Stimulated activated CD4-positive, alpha-beta T cell treated with anti-CD3 and anti-CD28 coated beads, Interleukin-15, amount 100 ng/mL, for 24 hours (primary cell): ENCODE measurements at regions not wholly inside any gene's neighbourhood (a gene's known extent, or its start where the extent isn't known, plus 50 kb on each side); places are given as distances from the start of the nearest gene placed in this dataset.
"Not testable (repeated sequence)": the region's sequence is repeated elsewhere in the genome, so short reads cannot be mapped to it uniquely, and the experiment has no call there.

Source experiments
- DNase-seq: peaks from one replicate; pipeline ENCODE4 v3.0.0-alpha.2; 2020

DNA sequence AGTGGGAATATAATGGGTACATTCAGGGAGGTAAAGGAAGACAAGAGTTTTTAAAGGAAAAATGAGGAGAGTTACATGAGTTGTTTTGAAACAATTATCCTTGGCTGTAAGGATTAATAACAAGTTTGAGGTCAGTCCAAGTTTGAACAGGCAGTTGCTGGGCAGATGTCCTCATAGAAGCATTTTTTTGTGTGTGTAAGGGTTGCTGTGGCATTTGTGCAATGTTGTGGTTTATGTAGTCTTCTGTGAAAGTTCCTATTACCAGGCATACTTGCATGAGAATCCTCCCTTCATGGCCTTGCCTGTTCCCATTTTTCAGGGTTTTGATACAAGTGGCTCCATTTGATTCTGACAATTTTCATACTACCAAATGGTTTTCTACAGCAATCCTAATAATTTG lies 400.2 kb downstream of the KCNA4 start:
- DNase-seq: no peak

DNA sequence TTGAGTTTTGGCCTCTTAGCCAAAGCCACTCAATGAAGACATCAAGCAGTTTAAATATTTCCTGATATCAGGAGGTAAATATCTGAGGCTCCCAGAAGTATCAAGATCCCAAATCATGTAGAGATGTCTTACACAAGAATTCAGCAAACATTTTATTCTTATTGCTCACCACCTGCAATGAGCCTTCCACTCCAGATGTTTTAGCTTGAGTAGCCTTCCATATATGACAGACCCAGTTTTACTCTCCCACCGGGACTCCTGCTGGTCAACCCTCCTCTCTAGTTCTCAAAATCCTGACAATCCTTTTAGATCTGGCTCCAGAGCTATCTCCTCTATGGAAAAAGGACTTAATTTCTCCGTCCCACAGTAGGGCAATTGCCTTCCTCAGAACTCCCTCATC lies 404.4 kb downstream of the KCNA4 start:
- DNase-seq: no peak

DNA sequence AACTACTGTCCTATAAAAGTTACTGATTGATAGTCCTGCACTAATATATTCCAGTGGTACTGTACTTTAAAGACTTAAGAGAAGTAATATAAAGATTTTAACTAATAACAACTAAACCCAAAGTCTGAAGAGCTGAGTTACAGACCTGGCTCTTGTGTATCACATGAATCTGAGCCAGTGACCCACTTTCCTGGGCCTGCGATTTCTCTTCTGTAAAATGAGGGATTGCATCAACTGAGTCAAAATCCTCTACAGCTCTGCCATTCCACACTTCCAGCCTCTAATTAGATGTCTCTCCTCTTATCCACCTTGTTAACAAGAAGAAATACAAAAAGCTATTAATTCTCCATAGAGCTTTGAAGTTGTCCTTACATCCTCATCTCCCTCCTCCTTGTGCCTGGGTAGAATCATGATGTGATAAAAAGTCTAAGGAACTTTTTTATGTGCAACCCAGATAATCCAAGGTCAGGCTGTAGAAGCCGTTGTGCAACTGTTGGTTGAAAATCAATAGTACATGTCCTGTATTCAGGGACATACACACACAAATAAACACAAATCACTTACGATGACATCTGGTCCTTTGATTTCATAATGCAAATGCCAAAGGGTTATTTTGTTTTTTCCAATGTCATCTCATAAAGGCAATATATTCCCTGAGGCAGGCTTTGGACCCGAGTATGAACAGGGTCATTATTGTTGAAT lies 410.3 kb downstream of the KCNA4 start:
- DNase-seq: no peak

DNA sequence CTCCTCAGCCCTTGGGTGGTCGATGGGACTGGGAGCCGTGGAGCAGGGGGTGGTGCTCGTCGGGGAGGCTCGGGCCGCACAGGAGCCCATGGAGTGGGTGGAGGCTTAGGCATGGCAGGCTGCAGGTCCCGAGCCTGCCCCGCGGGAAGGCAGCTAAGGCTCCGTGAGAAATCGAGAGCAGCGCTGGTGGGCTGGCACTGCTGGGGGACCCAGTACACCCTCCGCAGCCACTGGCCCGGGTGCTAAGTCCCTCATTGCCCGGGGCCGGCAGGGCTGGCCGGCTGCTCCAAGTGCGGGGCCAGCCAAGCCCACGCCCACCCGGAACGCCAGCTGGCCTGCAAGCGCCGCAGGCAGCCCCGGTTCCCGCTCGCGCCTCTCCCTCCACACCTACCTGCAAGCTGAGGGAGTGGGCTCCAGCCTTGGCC lies 416.7 kb downstream of the KCNA4 start:
- DNase-seq: not testable (repeated sequence)

DNA sequence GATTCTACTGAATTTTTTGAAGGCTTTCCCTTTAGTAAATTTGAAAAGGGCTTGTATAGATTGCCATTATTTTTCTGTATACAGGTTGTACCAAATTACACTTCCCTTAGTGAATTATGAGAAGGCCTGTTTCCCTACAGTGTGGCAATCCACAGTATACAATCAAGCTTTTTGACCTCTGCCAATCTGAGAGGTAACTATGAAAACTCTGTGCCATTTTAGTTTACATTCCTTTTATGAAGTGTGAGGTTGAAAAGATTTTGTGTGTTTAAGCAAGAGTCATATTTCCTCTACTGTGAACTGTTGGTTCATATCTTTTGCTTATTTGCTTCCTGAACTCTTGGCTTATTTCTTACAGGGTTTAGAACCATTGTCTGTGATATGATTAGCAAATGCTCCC lies 432.5 kb downstream of the KCNA4 start:
- no peak for DNase-seq

DNA sequence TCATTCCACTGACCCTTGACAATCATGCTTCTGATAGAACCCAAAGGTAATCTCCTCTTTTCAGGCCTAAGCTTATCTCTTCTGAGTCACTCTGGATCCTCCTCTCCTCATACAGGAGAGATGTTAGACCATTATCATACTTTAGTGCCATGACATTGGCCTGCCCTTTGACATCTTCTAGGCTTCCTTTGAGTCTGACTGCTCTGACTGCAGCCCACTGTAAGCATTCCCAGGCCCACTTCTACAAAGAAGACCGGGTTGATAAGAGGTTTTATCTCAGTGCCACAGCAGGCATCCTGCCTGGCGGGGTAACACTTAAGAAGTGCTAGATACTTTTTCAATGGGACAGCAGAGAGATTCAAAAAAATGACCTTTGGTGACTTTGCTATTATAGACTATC lies 438.0 kb downstream of the KCNA4 start:
- no peak for DNase-seq

DNA sequence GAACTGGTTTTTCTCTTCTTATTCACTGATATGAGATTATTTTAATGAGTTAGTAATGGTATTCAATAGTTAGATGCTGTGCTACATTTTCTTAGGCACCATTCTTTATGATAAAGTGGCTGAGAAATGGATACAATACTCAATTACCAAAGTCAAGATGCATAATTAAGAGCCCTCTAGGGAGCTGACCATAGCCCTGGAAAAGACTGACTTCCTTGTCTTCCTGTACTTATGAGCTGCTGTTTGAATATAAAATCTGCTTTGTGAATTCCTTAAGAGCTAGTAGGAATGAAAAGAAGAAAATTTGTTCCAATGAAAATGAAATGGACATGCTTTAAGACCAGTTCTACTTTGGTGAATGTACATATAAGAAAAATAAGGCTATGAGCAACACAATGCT lies 452.3 kb downstream of the KCNA4 start:
- no peak for DNase-seq

DNA sequence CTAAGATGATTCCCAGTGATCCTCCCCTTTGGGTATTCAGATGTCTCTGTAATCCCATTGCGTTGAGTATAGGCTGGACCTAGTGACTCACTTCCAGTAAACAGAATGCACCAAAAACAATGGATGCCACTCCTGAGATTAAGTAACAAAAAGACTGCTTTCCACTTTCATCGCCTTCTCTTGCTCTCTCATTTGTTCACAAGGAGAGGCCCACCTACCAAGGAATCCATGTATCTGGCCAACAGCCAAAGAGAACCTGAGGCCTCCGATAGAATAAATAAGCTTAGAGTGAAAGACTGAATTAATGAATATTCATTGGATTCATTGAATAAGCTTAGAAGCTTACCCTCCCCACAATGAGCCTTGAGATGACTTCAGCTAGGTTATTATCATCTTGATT lies 454.6 kb downstream of the KCNA4 start:
- DNase-seq: no peak

DNA sequence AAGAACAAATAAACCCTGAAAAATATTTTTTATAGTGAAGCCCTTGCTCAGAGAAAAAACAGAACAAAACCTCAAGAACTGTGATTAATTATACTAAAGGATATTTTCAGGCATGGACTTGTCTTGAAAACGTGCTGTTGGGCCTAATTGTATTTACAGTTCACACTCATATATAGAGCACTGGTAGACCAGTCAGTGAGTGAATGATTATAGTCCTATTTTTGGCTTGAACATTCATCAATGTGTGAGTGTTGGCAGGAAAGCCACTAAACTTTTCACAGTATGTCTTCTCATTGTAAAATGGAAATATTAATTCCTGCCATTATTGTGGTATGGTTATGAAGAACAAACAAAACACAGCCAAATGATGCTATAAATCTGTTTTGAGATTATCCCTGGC lies 462.8 kb downstream of the KCNA4 start:
- no peak for DNase-seq

DNA sequence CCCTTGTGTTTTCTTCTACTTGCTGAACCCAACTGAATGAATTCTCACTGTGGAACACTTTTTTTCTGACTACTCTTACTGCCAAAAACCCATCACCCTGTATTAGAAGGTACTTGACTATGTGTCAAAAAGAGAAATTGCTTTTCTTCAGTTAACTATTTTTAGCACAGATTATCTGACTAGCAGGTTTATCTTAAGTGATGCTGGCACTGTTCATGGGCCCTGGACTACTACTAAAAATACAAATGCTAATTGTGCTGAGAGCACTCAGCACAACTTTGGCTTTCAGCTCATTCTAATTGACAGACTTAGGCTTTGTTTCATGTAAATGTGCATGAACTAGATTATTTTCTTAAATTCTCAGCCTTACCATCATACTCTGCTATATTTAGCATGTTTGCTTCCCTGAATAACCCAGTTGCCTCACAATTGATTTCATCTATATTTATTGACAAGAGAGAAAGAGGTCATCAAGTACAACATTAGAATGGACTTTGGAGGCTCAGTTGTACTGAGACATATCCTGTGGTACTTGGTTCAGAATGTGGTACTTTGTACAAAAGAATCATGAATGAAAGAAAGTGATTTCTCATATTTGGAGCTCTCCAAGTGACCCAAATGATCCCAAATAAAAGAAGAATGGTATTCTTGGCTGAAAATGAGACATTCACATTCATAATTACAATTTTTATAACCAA lies 478.3 kb downstream of the KCNA4 start:
- no peak for DNase-seq

DNA sequence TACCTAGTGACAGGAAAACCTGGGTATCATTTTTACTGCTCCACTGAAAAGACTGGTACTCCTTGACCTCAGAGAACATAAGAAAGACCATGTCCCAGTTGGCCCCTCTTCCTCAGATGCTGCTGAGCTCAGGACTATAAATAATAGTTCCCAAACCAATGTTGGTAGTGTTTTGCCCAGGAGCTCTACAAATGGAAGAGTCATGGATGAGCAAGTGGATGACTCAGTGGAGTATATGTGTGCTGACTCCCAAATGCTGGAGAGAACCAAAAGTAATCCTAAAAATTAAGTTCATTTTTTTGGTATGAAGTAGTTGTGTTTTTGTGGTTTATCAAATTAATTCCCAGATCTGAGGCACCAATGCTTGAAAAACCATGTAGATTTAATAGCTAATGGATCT lies 482.0 kb downstream of the KCNA4 start:
- DNase-seq: no peak

DNA sequence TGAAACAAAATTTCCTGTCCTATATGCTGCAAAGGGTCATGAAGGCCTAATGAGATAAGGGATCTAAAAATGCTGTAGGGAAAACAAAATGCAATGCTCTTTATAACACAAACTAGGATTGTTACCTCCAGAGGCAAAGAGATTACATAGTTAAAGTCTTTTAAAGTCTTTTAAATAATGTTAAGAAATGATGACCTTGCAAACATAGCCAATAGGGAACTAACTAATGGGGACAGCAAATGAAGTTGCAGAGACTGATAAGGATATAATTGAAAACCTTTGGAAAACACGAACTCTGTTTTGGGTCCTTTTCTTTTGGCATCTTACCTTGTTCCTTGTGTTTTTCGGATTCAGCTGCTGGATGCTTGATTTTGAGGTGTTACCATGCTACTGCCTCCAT lies 485.9 kb downstream of the KCNA4 start:
- DNase-seq: no peak

DNA sequence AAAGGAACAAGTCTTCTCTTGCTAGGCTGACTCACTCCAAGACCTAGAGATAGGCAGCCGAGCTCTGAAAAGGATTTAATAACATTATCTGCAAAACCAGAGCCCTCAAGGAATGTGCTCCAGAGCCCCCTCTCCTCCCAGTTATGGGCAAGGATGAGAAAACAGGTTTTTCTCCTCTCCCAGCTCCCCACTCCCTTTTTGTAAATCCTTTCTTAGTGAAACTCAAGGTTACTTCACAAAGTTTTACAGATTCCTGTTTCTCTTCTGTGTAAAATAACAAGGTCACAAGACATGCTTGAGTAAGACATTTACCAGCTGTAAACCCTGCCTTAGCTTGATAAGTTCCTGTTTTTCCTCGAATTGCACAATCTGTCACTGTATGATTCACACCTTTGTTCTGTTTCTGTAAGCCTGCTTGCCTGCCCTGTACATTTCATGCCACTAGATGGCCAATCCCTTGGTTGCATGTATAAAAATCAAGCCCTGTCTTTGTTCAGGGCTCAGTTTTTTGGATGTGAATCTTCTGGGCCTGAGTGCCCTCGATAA lies 489.4 kb downstream of the KCNA4 start:
- no peak for DNase-seq

DNA sequence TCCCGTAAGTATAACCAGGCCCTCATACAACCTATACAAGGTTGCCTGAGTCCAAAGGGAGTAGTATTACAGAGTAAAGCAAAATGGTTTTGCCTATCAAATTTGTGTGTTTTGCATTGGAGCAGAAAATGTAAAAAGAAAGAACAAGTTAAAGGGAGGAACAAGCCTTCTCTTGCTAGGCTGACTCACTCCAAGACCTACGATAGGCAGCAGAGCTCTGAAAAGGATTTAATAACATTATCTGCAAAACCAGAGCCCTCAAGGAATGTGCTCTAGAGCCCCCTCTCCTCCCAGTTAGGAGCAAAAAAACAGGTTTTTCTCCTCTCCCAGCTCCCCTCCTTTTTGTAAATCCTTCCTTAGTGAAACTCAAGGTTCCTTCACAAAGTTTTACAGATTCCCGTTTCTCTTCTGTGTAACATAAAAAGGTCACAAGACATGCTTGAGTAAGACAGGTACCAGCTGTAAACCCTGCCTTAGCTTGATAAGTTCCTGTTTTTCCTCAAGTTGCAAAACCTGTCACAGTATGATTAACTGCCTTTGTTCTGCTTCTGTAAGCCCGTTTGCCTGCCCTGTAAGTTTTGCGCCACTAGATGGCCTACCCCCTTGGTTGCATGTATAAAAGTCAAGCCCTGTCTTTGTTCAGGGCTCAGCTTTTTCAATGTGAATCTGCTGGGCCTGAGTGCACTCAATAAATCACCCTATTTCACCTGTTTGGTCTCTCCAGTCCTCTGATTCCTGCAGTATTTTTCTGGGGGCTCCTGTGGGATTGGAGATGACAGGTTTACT lies 498.2 kb downstream of the KCNA4 start:
- DNase-seq: no peak

DNA sequence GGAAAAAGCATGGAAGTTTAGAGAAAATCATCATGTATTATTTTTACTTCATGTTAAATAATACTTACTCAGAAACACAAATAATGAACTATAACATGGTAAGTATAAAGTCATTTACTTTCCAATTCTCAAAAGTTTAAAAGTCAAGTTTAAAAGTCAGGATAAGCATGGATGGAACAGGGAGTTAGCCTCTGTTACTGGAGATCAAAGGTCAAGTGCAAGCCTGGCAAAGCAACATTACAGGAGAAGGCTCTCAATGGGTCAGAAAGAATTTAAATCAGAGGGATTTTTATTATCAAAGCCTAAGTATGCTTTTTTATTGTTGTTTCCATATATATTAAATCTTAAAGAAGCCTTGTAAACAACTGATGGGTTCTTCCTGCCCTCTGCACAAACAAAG lies 505.4 kb downstream of the KCNA4 start:
- no peak for DNase-seq

DNA sequence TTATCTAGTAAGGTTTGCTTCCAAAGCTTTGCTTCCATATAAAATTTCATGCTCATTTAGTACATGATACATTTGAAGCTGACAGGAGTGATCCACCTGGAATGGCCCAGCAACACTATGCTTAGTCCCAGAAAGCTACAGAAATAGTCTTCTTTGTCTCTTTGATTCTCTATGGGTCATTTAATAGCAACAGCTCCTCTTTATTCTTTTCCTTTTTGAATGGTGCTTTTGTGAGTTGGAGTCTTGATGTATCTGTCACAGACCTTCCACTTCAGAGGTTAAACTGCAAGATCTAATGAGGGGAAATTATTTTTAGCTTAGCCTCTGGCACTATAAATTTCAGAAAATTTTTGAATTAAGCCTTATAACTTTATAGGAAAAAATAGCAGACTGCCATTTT lies 509.5 kb downstream of the KCNA4 start:
- DNase-seq: no peak

DNA sequence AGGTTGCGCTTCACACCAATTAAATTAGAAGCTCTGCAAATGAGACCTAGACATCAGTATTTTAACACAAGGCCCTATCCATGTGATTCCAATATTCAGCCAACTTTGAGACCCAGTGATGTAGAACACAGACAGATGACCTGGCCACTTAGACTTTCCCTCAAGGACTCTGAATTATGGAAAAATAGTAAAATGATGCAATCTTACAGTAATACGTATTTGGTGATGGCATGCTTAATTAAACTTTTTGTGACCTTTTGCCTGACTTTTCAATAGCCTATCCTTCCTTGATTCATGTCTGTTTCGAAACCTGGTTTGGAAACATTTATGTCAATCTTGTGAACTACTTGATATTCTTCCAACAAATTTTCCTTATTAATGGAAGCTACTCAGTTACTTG lies 521.2 kb downstream of the KCNA4 start:
- no peak for DNase-seq

DNA sequence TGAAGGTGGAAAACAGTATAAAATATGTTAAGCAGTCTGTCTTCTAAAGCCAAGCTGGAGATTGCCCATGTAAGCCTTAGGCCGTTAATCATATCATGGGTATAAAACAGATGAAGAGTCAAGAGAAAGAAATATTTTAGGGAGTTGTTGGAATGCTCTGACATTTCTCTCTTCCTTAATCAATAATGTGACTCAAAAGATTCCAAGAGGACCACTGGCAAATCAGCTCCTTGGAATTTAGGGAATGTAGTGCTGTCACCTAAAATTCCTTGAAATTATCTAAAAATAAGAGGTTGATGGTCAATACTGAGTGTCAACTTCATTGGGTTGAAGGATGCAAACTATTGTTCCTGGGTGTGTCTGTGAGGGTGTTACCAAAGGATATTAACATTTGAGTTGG lies 525.9 kb downstream of the KCNA4 start:
- no peak for DNase-seq

DNA sequence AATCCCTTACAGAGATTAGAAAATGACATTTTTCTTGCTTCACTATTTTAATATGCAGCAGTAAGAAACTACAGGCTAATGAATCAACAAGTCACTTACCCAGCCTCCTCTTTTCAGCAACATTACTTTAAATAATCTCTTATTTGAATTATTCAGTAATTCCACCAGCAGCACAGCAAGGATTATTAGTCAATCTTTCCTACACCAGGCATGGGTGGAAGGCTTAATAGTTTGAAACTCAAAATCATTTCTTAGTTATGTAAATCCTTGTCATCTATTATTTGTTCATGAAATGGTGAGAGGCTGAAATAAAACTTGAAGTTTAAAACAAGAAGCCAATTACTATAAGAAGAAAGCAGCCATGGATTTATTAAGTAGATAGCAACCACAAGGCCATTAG lies 530.5 kb downstream of the KCNA4 start:
- DNase-seq: no peak

DNA sequence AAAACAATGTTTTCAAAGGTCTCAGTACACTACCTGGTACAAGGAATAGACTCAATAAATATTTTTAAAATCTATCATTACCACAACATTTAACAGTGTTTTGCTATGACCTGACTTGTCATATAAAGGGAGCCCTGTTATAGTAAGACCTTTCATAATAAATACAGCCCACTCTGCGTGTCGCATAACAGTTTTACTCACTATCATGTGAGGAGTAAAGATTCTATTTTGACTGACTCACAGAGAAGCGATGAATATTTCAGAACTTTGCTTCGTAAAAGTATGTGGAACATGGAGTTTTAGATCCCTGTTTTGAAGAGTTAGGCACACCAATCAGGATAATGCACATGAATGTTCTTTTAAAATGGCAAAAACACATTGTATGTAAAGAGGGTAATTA lies 531.2 kb downstream of the KCNA4 start:
- no peak for DNase-seq

DNA sequence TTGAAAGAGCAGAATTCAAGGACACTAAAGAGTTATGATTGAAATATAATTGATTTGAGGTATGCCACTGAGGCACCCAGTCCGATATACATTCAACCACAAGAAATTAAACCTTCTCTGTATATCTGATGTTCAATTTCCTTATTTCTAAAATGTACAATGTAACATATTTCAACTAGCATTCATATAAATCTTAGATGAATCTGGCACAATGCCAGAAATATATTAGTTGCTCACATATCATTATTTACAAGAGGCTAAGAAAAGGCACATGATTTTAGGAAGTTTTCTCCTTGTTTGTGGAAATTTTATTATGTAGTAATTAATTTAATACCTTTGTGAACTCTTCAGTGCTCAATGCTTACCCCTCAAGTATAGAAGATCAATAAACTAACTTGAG lies 532.3 kb downstream of the KCNA4 start:
- no peak for DNase-seq

DNA sequence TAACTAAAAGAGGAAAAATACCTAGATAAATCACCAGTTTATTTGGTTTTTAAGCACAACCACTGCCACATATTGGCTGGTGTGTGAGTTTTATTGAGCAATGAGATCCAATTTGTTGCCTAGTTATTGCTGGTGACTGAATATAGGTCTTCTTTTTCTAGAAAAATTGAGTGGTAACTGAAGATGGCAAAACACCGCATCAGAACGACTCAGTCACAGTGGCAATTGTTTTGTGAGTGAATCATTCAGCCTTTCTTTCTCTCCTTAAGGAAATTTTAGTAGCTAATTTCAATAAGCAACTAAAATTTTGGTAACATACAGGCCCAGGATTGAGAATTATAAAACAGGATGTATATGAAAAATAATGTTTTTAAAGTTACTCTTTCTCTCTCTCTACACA lies 533.0 kb downstream of the KCNA4 start:
- no peak for DNase-seq

DNA sequence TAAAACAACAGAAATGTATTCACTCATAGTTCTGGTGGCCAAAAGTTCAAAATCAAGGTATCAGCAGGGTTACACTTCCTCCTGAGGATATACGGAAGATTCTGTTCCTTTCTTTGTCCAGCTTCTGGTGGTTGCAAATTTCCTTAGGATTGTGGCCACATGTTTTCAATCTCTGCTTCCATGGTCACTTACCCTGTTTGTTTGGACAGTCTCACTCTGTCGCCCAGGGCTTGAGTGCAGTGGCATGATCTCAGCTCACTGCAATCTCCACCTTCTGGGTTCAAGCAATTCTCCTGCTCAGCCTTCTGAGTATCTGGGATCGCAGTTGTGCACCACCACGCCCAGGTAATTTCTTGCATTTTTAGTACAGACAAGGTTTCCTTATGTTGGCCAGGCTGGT lies 534.3 kb downstream of the KCNA4 start:
- DNase-seq: no peak

DNA sequence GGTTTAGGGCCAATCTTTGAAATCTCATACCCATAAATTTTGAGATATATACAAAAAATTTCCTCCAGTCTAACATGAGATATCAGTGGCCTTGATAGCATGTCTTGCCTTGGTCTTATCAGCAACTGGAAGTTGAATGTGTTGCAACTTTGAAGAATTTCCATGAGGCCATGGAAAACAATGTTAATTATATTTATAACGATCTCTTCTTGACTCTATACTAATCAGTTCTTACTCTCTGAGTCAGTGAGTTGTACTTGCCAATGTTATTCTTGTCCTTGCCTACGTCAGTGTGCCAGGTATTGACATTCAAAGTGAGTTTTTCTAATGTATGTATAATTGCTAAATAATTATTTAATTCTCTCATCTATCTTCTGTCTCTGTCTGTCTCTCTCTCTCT lies 535.1 kb downstream of the KCNA4 start:
- no peak for DNase-seq
